ENCODE measurements at regions not wholly inside any gene's neighbourhood (a gene's known extent, or its start where the extent isn't known, plus 50 kb on each side); places are given as distances from the start of the nearest gene placed in this dataset.

DNA sequence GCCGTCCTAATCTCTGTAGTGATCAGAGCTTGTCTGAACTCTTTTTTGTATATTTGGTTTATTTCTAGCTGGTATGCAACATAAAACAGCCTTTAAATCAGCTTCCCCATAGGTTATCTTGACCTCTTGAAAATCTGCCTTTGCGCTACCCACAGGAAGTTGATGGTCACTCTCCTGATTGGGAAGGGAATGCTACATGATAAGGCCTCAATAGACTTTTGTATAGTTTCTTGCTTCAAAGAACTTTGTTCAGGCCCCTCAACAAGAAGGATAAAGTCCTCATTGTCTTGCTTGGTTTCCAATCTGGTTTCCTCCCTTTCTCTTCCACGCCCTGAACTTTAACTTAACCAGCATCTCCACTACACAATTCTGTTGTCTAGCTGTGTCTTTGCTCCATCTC is 95.4 kb upstream of the TENT5A start:
- no peak overlapping the region for H3K27ac ChIP-seq
- no peaks in the 10 kb centered on the region for H3K9me3 ChIP-seq
- no peak for DNase-seq (ENCODE audit: low spot score)
- peaks cover 13 to 29% of the 10 kb centered on the region in 2 donors for H3K4me1 ChIP-seq (ENCODE audit: control insufficient read depth in 1 of 2, low read depth in 2 of 2)
- no peak for ATAC-seq (ENCODE audit: insufficient number of reproducible peaks, low FRiP score, low read depth)
- H3K4me3 ChIP-seq, result no peak overlapping the region
- no peaks in the 10 kb centered on the region for H3K36me3 ChIP-seq
- H3K27me3 ChIP-seq (replicated peaks; ENCODE audit: insufficient read depth), result no peaks in the 10 kb centered on the region
- TF ChIP-seq CTCF (IDR thresholded peaks at IDR 0.05), result no peak

GRCh38 chr6:81844686-81845085 is 92.2 kb upstream of the TENT5A start:
- peak overlapping the region; percentile 61 to 69 for H3K27ac ChIP-seq
- peaks cover 18 to 42% of the 10 kb centered on the region in 2 donors for H3K4me1 ChIP-seq (ENCODE audit: control insufficient read depth in 1 of 2, low read depth in 2 of 2)
- no peaks in the 10 kb centered on the region for H3K27me3 ChIP-seq (replicated peaks; ENCODE audit: insufficient read depth)
- H3K9me3 ChIP-seq, result no peaks in the 10 kb centered on the region
- TF ChIP-seq CTCF (IDR thresholded peaks at IDR 0.05), result no peak
- no peak for DNase-seq (ENCODE audit: low spot score)
- no peak overlapping the region for H3K4me3 ChIP-seq
- no peaks in the 10 kb centered on the region for H3K36me3 ChIP-seq
- ATAC-seq (ENCODE audit: insufficient number of reproducible peaks, low FRiP score, low read depth), result no peak

GRCh38 chr6:81843302-81843701 is 90.8 kb upstream of the TENT5A start:
- Histone ChIP-seq H3K4me3 (no peak overlapping the region), H3K36me3 (no peaks in the 10 kb centered on the region), H3K27me3 (replicated peaks; ENCODE audit: insufficient read depth) (no peaks in the 10 kb centered on the region), H3K4me1 (ENCODE audit: control insufficient read depth in 1 of 2, low read depth in 2 of 2) (peaks cover 18 to 45% of the 10 kb centered on the region in 2 donors), H3K9me3 (no peaks in the 10 kb centered on the region), H3K27ac (peak overlapping the region; percentile 30 to 61)
- TF ChIP-seq CTCF (IDR thresholded peaks at IDR 0.05), result no peak
- no peak for ATAC-seq (ENCODE audit: insufficient number of reproducible peaks, low FRiP score, low read depth)
- DNase-seq (ENCODE audit: low spot score), result no peak

DNA sequence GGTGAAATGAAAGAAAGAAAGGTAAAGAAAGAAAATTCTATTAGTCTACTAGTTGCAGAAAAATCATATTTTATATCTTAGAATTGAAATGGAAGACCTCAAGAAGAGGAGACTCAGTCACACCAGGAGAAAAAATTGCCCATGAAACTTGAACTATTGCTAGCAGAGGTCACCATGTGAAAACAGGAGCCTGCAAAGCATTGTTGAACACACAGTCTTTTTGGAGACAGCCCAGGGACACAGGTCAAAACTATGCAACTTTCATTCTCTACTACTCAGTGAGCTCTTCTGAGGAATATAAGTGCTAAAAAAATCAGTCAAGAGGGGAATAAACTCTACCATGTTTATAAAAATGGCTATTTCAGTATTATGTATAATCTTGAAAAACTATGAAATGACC is 89.8 kb upstream of the TENT5A start:
- no peak for TF ChIP-seq CTCF (IDR thresholded peaks at IDR 0.05)
- H3K4me3 ChIP-seq, result no peak overlapping the region
- no peak overlapping the region for H3K27ac ChIP-seq
- DNase-seq (ENCODE audit: low spot score) (no peak), ATAC-seq (ENCODE audit: insufficient number of reproducible peaks, low FRiP score, low read depth) (no peak)
- H3K4me1 ChIP-seq (ENCODE audit: control insufficient read depth in 1 of 2, low read depth in 2 of 2), result peaks cover 18 to 51% of the 10 kb centered on the region in 2 donors
- H3K36me3 ChIP-seq, result no peaks in the 10 kb centered on the region
- H3K27me3 ChIP-seq (replicated peaks; ENCODE audit: insufficient read depth), result no peaks in the 10 kb centered on the region
- no peaks in the 10 kb centered on the region for H3K9me3 ChIP-seq

DNA sequence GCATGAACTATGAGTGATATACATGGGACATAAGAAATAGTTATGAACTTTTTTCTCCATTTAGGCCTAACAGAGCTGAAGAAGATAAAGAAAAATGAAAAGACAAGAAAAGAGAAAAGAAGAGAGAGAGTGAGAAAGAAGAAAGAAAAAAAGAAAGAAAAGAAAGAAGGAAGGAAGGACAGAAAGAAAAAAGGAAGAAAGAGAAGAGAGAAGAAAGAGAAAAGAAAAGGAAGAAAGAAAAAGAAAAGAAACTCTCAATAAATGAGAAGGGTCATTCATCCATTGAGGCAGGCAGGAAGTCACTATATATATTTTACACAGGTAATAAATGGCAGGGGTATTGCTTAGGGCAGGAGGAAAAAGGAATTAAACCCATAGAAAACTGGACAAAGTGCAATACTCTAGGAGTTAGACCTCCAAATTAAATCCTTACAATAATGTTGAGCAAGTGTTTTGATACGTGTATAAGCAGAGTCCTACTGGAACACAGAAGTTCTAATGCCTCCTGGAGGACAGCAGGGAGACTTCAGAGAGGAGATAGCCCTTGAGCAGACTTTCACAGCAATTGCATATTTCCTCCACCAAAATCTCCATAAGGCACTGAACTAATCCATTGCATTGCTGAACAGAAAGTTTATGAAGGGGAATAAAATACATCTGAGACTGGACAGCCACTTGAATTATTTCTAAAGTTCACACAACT is 86.4 kb upstream of the TENT5A start:
- Histone ChIP-seq H3K36me3 (no peaks in the 10 kb centered on the region), H3K27ac (no peak overlapping the region), H3K27me3 (replicated peaks; ENCODE audit: insufficient read depth) (no peaks in the 10 kb centered on the region), H3K9me3 (no peaks in the 10 kb centered on the region), H3K4me3 (no peak overlapping the region), H3K4me1 (ENCODE audit: control insufficient read depth in 1 of 2, low read depth in 2 of 2) (peaks cover 10 to 36% of the 10 kb centered on the region in 2 donors)
- no peak for TF ChIP-seq CTCF (IDR thresholded peaks at IDR 0.05)
- no peak for ATAC-seq (ENCODE audit: insufficient number of reproducible peaks, low FRiP score, low read depth)
- DNase-seq (ENCODE audit: low spot score), result no peak

All from thoracic aorta (tissue), 2 donors.